ENCODE measurements at regions not wholly inside any gene's neighbourhood (a gene's known extent, or its start where the extent isn't known, plus 50 kb on each side); places are given as distances from the start of the nearest gene placed in this dataset.

DNA sequence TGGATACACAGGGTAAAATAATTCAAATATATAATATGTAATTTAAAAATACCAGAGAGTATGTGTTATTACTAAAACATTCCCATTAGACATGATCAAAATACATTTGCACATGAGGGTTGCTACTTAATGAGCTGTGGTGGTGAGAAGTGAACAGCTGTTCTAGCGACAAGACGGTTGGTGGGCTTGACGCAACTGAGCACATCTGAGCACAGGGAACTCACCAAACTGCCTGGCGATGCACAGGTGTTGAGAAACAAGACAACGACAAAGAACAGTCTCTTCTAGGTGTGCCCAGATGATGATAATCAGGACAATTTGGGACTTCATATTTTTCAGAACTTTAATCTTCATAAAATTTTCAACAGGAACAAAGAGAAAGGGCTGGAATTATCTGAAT is 555.1 kb upstream of the SGCG start:
- no peak for TF ChIP-seq CTCF (IDR thresholded peaks at IDR 0.05; ENCODE audit: low read depth, low read length)
- no peak overlapping the region for H3K4me3 ChIP-seq (replicated peaks in 1 of 2; ENCODE audit: low read depth in 2 of 2, low read length in 2 of 2)

DNA sequence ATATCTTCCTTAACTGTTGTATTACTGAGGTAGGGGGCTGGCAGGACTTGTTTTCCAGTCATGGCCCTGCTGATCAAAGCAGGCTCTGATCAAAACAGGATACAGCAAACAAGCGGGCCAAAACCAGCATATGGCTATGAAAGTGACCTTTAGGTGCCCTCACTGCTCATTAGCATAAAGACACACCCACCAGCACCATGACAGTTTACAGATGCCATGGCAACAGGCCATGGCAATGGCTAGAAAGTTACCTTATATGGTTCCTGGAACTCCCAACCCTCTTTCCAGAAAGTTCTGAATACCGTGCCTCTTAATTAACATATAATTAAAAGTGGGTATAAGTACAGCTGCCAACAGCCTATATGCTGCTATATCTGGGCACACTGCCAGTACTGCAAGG is 551.4 kb upstream of the SGCG start:
- no peak overlapping the region for H3K4me3 ChIP-seq (replicated peaks in 1 of 2; ENCODE audit: low read depth in 2 of 2, low read length in 2 of 2)
- no peak for DNase-seq (ENCODE audit: low read depth in 2 of 2)
- TF ChIP-seq CTCF (IDR thresholded peaks at IDR 0.05; ENCODE audit: low read depth, low read length) = no peak

More for the DNA sequence above, 555.1 kb upstream of the SGCG start:
- no peak for DNase-seq (ENCODE audit: low read depth in 2 of 2)

GRCh38 chr13:22642088-22642487 is 538.7 kb upstream of the SGCG start:
- no peak for TF ChIP-seq CTCF (IDR thresholded peaks at IDR 0.05; ENCODE audit: low read depth, low read length)
- H3K4me3 ChIP-seq (replicated peaks in 1 of 2; ENCODE audit: low read depth in 2 of 2, low read length in 2 of 2) = no peak overlapping the region
- no peak for DNase-seq (ENCODE audit: low read depth in 2 of 2)

DNA sequence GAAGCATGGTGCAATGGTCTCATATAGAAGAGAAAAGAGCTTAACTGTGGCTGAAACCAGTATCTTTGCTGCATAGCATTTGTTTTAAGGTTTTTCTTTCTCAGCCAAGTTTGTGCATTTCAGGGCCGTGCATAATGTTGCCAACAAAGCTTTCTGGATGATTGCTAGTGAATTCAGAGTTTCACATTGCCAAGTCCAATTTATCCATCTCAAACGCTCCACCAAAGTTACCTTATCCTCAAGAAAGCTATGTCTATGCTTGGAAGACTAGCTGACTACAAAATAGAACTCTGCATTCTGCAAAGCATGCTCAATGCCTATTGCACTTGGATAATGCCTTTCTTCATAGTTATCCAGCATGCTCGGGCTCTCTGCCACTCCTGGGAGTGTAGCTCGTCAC is 535.8 kb upstream of the SGCG start:
- DNase-seq (ENCODE audit: low read depth in 2 of 2) = no peak
- no peak overlapping the region for H3K4me3 ChIP-seq (replicated peaks in 1 of 2; ENCODE audit: low read depth in 2 of 2, low read length in 2 of 2)
- TF ChIP-seq CTCF (IDR thresholded peaks at IDR 0.05; ENCODE audit: low read depth, low read length) = no peak

- DNase-seq (ENCODE audit: low read depth in 2 of 2) = no peak
- H3K4me3 ChIP-seq (replicated peaks in 1 of 2; ENCODE audit: low read depth in 2 of 2, low read length in 2 of 2) = no peak overlapping the region
- TF ChIP-seq CTCF (IDR thresholded peaks at IDR 0.05; ENCODE audit: low read depth, low read length) = no peak
These were observed 533.5 kb upstream of the SGCG start for GRCh38 chr13:22647156-22647850.

DNA sequence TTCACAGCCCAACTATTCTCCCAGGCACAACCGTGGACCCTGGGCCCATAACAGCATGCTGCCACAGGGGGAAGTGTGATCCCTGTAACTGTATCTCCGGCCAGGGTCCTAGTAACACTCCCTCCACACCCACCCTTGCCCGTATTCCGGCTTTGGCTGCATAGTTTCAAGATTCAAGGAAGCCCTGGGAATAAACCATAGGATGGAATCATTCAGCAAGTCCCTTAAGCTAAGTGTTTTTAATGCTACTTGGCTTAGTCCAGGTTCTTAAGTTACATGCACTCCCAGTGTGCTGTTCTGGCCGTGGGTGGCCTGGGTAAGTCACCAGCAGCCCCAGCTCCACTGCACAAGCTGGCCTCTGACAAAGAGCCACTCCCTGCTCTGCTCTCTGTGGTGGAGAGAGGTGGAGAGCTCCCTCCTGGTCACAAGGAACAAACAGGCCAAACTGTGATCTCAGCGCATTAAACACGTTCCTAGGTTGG is 532.4 kb upstream of the SGCG start:
- H3K4me3 ChIP-seq (replicated peaks in 1 of 2; ENCODE audit: low read depth in 2 of 2, low read length in 2 of 2) = no peak overlapping the region
- no peak for DNase-seq (ENCODE audit: low read depth in 2 of 2)
- no peak for TF ChIP-seq CTCF (IDR thresholded peaks at IDR 0.05; ENCODE audit: low read depth, low read length)

DNA sequence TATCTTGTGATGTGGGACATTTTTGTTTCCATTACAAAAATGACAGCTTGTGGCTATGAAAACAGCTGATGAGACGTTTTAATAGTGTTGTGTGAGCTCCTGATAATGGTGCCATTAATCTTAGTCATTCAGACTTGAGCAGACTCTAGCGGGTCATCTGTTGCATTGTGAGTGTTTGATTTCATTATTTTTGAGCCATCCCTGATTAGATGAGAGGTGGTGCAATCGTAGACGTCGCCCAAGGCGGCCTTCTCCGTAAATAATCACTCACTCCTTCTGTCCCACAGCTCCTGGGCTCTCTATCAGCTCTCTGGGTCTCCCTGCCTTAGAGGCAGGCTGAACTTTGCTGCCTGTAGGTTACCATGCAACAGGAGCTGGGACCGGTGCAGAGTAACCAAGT is 528.0 kb upstream of the SGCG start:
- no peak for DNase-seq (ENCODE audit: low read depth in 2 of 2)
- no peak overlapping the region for H3K4me3 ChIP-seq (replicated peaks in 1 of 2; ENCODE audit: low read depth in 2 of 2, low read length in 2 of 2)
- no peak for TF ChIP-seq CTCF (IDR thresholded peaks at IDR 0.05; ENCODE audit: low read depth, low read length)
